ENCODE measurements at regions not wholly inside any gene's neighbourhood (a gene's known extent, or its start where the extent isn't known, plus 50 kb on each side); places are given as distances from the start of the nearest gene placed in this dataset.

- in situ Hi-C loops (cut with MboI; ENCODE audit: low pct_ligation_motif_present in 1 of 4, low pct_unique_long_range_greater_than_20kb in 1 of 4, low sequenced_read_pairs in 3 of 4) = no loop called here
- H3K27me3 ChIP-seq = no peaks in the 10 kb centered on the region
- no peaks in the 10 kb centered on the region for H3K9me3 ChIP-seq
- WGBS, 2 donors (ENCODE audit: low coverage in 1 of 2) = 79% methylated on average over 10 of the region's 10 CpGs; no CpG with 5 or more reads in 1 of the 2 donors
- no peaks in the 10 kb centered on the region for H3K36me3 ChIP-seq
- TF ChIP-seq CTCF (IDR thresholded peaks at IDR 0.05) (no peak), POLR2AphosphoS5 (IDR thresholded peaks at IDR 0.05) (no peak), EP300 (IDR thresholded peaks at IDR 0.05; ENCODE audit: low read depth) (no peak), POLR2A (IDR thresholded peaks at IDR 0.05) (no peak)
- intact Hi-C loops (cut with DNase I; ENCODE audit: low total_unique reads) = no loop called here
- peaks cover 0 to 21% (median 19%) of the 10 kb centered on the region in 4 donors for H3K4me1 ChIP-seq
- DNase-seq = no peak
- H3K4me3 ChIP-seq = no peak overlapping the region
- H3K27ac ChIP-seq = no peak overlapping the region
Observed at GRCh38 chr2:8631465-8632005, 50.3 kb upstream of the ID2 start.

Small RNAs in the stretch of these regions (small RNA-seq; reads per million reads assigned to genes)
- gene AC092580.3 = 0 reads per million in 4 donors
- gene RNU6ATAC37P = 0 reads per million in 4 donors
- 0 reads per million in 4 donors for gene SNRPEP5
